ENCODE measurements at regions not wholly inside any gene's neighbourhood (a gene's known extent, or its start where the extent isn't known, plus 50 kb on each side); places are given as distances from the start of the nearest gene placed in this dataset.

DNA sequence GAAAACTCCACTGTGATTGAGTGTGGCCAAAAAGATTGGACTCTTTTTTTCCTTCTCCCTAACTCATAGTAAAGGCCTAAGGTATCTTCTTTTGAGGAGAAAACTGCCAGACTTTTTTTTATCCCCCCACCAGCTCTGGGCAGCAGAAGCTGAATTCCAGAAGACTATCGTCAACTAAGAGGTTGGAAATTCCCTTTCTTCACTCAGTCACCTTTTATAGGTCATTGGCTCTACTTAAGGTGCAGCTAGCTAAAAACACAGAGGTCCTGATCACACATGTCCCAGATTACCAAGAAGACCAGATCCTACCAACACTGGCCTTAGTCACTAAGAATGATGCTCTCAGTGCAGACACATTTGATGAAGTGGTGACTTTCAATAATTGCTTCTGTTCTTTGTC is 1441.2 kb downstream of the PLA2G4A start (continued):
- TF ChIP-seq REST (IDR thresholded peaks at IDR 0.05; ENCODE audit: unreplicated experiment) (no peak), STAT1 (IDR thresholded peaks at IDR 0.05; ENCODE audit: unreplicated experiment) (no peak), NANOG (IDR thresholded peaks at IDR 0.05; ENCODE audit: borderline replicate concordance) (no peak), ZNF462 (CRISPR knock-in tag; IDR thresholded peaks at IDR 0.05) (no peak)

DNA sequence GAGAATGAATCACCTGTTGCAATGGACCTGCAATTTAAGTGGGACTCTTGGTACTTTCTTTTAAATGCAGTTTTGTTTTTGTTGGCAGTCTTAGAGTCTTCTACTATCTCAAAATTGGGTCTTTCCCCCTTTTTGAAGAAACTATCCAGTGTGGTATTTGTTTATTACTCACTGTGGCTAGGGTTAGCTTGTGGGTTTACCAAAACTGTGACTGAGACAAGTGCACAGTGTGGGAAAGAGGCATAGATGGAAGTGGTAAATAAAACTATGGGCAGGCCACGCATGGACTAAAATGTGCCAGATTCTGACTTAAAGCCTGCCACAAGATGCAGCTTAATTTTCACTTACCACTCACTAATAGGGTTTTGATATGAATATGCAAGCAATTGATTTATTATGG is 1441.7 kb downstream of the PLA2G4A start:
- Histone ChIP-seq H3K79me2 (replicated peaks; ENCODE audit: insufficient read depth) (no peaks in the 10 kb centered on the region), H3K4me1 (ENCODE audit: insufficient read depth) (no peaks in the 10 kb centered on the region), H3K27me3 (ENCODE audit: insufficient read depth) (no peaks in the 10 kb centered on the region), H3K4me2 (no peak overlapping the region), H3K4me3 (no peak overlapping the region), H2AFZ (no peak overlapping the region), H3K9me2 (ENCODE audit: insufficient read depth) (0 out of 2 replicates have a peak, but pooled peaks cover 2% of the 10 kb centered on the region), H4K20me1 (replicated peaks; ENCODE audit: insufficient read depth) (no peaks in the 10 kb centered on the region), H3K36me3 (ENCODE audit: insufficient read depth) (no peaks in the 10 kb centered on the region), H3K27ac (ENCODE audit: low read depth) (no peak overlapping the region), H3F3A (replicated peaks; ENCODE audit: low read depth) (no peaks in the 10 kb centered on the region)
- peaks cover 2% of the 10 kb centered on the region for H3K27me3 Mint-ChIP-seq (ENCODE audit: insufficient read depth, low read depth, poor library complexity)
- peaks cover 21% of the 10 kb centered on the region; the same call in 2 of the 3 replicates for H3K9me3 Mint-ChIP-seq
- peaks cover 13% of the 10 kb centered on the region; the same call in 2 of the 3 replicates for H3K36me3 Mint-ChIP-seq (ENCODE audit: low read depth)
- no peaks in the 10 kb centered on the region for H3K4me1 Mint-ChIP-seq
- no peak for ATAC-seq
- H3K27ac Mint-ChIP-seq, result no peak overlapping the region
- no peak for DNase-seq (ENCODE audit: low spot score)
- H3K4me3 Mint-ChIP-seq, result no peak overlapping the region
- TF ChIP-seq ETS1 (IDR thresholded peaks at IDR 0.05) (no peak), JUNB (IDR thresholded peaks at IDR 0.05; ENCODE audit: unreplicated experiment) (no peak), CTCF (conservative IDR thresholded peaks at IDR 0.05; ENCODE audit: low read depth in 2 of 2) (no peak), ZNF114 (CRISPR knock-in tag; IDR thresholded peaks at IDR 0.05) (no peak), STAT1 (IDR thresholded peaks at IDR 0.05; ENCODE audit: unreplicated experiment) (no peak)

All from GM23338 (cell line).